ENCODE measurements at regions not wholly inside any gene's neighbourhood (a gene's known extent, or its start where the extent isn't known, plus 50 kb on each side); places are given as distances from the start of the nearest gene placed in this dataset.

GRCh38 chr9:95607507-95607906, 90.7 kb upstream of the PTCH1 start:
- TF ChIP-seq CTCF (conservative IDR thresholded peaks at IDR 0.05 in 1 of 2, IDR thresholded peaks at IDR 0.05 in 1 of 2; ENCODE audit: extremely low read depth in 1 of 2, insufficient read depth in 1 of 2, low read depth in 1 of 2, low read length in 2 of 2) (no peak), EZH2 (IDR thresholded peaks at IDR 0.05; ENCODE audit: borderline replicate concordance, low read length) (no peak)
